ENCODE measurements at regions not wholly inside any gene's neighbourhood (a gene's known extent, or its start where the extent isn't known, plus 50 kb on each side); places are given as distances from the start of the nearest gene placed in this dataset.
"Not testable (repeated sequence)": the region's sequence is repeated elsewhere in the genome, so short reads cannot be mapped to it uniquely, and the experiment has no call there.

DNA sequence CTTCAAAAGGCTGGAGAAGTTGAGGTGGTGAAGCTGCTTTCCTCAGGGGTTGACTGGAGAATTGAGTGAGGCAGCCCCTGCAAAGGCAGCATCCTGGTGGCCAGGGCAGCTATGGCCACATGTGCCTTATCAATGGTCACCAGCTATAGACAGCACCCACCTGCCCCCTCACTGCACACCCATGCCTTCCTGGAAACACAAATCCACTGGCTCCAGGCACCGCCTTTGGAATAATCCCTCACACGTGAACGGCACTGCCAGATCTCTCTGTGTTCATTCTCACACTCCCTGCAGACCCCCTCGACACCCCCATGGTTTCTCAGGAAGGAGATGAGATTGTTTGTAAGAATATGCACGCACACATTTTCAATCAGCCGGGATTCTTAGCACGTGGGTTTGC is 1297.8 kb downstream of the TBC1D22A start:
- TF ChIP-seq, protein P1, sequence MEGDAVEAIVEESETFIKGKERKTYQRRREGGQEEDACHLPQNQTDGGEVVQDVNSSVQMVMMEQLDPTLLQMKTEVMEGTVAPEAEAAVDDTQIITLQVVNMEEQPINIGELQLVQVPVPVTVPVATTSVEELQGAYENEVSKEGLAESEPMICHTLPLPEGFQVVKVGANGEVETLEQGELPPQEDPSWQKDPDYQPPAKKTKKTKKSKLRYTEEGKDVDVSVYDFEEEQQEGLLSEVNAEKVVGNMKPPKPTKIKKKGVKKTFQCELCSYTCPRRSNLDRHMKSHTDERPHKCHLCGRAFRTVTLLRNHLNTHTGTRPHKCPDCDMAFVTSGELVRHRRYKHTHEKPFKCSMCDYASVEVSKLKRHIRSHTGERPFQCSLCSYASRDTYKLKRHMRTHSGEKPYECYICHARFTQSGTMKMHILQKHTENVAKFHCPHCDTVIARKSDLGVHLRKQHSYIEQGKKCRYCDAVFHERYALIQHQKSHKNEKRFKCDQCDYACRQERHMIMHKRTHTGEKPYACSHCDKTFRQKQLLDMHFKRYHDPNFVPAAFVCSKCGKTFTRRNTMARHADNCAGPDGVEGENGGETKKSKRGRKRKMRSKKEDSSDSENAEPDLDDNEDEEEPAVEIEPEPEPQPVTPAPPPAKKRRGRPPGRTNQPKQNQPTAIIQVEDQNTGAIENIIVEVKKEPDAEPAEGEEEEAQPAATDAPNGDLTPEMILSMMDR (IDR thresholded peaks at IDR 0.05; ENCODE audit: low read depth, low read length) = no peak
- Histone ChIP-seq H3K36me3 (no peaks in the 10 kb centered on the region), H3K27ac (no peak overlapping the region), H3K27me3 (no peaks in the 10 kb centered on the region), H3K4me3 (no peak overlapping the region), H3K9me3 (ENCODE audit: low read depth) (no peaks in the 10 kb centered on the region), H3K4me1 (ENCODE audit: low read depth) (no peaks in the 10 kb centered on the region)
- no peak for DNase-seq (ENCODE audit: low read depth in 1 of 2, low spot score in 1 of 2)

DNA sequence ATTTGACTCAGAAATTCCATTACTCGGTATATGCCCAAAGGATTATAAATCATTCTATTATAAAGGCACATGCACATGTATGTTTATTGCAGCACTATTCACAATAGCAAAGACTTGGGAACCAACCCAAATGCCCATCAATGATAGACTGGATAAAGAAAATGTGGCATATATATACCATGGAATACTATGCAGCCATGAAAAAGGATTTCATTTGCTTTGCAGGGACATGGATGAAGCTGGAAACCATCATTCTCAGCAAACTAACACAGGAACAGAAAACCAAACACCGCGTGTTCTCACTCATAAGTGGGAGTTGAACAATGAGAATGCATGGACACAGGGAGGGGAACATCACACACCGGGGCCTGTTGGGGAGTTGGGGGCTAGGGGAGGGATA is 1297.1 kb downstream of the TBC1D22A start:
- H3K9me3 ChIP-seq (ENCODE audit: low read depth); H3K36me3 ChIP-seq; H3K4me1 ChIP-seq (ENCODE audit: low read depth); H3K27ac ChIP-seq; H3K4me3 ChIP-seq; H3K27me3 ChIP-seq; DNase-seq (ENCODE audit: low read depth in 1 of 2, low spot score in 1 of 2): not testable (repeated sequence)

DNA sequence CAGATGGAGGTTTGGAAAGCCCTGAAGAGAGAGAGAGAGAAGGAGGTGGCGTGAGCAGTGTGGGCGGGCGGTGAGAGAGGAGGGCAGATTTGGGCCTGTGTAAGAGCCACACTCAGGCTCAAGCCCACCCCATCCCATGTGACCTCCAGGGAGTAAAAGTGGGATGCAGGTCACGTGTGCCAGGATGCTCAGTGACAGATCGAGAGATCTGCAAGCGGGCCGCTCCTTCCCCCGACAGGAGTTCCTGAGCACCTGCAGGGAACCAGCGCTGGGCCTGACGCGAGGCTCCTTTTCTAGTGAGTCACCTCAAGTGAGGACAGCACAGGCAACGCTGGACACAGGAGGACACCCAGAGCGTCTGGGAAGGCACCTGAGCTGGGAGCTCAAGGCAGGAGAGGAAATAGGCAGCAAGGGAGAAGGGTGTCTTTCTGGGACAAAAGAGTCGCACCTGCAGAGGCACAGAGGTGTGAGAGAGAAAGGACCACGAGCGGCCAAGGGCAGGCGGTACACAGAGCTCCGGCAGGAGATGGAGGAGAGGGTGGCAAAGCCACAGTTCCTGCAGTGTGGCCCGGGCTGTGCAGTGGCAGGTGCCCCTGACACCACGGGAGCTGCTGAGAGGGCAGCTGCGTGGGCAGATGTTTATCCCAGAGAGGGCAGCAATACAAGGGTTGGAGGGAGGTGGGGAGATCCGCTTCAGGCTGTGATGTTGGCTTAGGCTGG is 1294.8 kb downstream of the TBC1D22A start:
- no peak overlapping the region for H3K4me3 ChIP-seq
- no peaks in the 10 kb centered on the region for H3K27me3 ChIP-seq
- no peak overlapping the region for H3K27ac ChIP-seq
- no peaks in the 10 kb centered on the region for H3K36me3 ChIP-seq
- DNase-seq (ENCODE audit: low read depth in 1 of 2, low spot score in 1 of 2) = no peak
- no peaks in the 10 kb centered on the region for H3K4me1 ChIP-seq (ENCODE audit: low read depth)
- TF ChIP-seq, protein P1 (IDR thresholded peaks at IDR 0.05; ENCODE audit: low read depth, low read length) = no peak
- no peaks in the 10 kb centered on the region for H3K9me3 ChIP-seq (ENCODE audit: low read depth)

DNA sequence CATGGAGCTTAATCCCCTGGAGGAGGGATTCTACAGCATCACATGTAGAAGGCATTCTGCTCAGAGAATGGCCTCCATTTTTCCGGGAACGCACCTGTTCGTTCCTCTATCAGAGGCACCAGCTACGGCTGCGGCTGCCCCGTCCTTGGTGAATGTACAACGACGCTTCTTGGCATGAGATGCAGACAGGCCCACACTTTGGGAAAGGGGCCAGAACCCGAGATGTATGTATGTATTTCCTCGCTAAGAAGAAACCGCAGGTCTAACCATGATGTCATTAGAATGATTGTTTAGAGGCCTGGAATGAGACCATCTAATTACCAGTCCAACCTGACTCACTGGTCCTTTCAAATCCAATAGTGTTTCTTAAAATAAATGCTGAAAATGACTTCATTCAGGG is 1293.4 kb downstream of the TBC1D22A start:
- H3K27ac ChIP-seq = no peak overlapping the region
- H3K27me3 ChIP-seq = no peaks in the 10 kb centered on the region
- no peak for DNase-seq (ENCODE audit: low read depth in 1 of 2, low spot score in 1 of 2)
- H3K9me3 ChIP-seq (ENCODE audit: low read depth) = no peaks in the 10 kb centered on the region
- H3K36me3 ChIP-seq = no peaks in the 10 kb centered on the region
- no peaks in the 10 kb centered on the region for H3K4me1 ChIP-seq (ENCODE audit: low read depth)
- TF ChIP-seq, protein P1 (IDR thresholded peaks at IDR 0.05; ENCODE audit: low read depth, low read length) = no peak
- no peak overlapping the region for H3K4me3 ChIP-seq

DNA sequence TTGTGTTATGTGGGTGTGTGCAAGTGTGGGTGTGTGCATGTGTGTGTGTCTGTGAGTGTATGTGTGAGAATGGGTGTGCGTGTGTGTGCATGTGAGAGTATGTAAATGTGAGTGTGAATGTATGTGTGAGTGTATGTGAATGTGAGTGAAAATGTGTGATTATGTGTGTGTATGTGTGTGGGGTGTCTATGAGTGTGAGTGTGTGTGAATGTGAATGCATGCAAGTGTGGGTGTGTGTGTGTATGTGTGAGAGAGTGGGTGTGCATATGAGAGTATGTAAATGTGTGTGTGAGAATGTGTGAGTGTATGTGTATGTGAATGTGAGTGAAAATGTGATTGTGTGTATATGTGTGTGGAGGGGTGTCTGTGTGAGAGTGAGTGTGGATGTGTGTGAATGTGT is 1292.7 kb downstream of the TBC1D22A start:
- H3K9me3 ChIP-seq (ENCODE audit: low read depth) = no peaks in the 10 kb centered on the region
- TF ChIP-seq, protein P1 (IDR thresholded peaks at IDR 0.05; ENCODE audit: low read depth, low read length) = no peak
- no peaks in the 10 kb centered on the region for H3K36me3 ChIP-seq
- no peak overlapping the region for H3K27ac ChIP-seq
- H3K4me3 ChIP-seq = no peak overlapping the region
- no peaks in the 10 kb centered on the region for H3K4me1 ChIP-seq (ENCODE audit: low read depth)
- no peaks in the 10 kb centered on the region for H3K27me3 ChIP-seq
- no peak for DNase-seq (ENCODE audit: low read depth in 1 of 2, low spot score in 1 of 2)

DNA sequence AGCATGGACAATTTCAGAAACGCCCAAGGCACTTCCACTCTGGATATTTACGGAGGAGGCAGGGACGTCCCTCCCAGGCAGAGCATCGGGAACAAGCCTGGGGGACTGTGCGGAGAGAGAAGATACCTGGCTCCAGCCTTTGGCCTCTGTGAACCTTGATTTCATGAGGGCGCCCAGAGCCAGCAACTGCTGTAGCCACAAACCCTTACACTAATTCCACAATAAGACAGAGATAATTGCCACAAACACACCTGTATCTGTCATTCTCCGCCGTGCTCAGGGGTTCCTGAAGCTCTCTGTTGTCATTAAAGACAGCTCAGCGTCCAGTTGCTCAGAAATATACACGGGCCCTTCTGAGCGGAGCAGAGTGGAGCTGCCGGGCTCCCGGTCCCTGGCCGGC is 1292.1 kb downstream of the TBC1D22A start:
- Histone ChIP-seq H3K4me1 (ENCODE audit: low read depth) (no peaks in the 10 kb centered on the region), H3K4me3 (no peak overlapping the region), H3K27me3 (no peaks in the 10 kb centered on the region), H3K27ac (no peak overlapping the region), H3K9me3 (ENCODE audit: low read depth) (no peaks in the 10 kb centered on the region), H3K36me3 (no peaks in the 10 kb centered on the region)
- TF ChIP-seq, protein P1 (IDR thresholded peaks at IDR 0.05; ENCODE audit: low read depth, low read length) = no peak
- no peak for DNase-seq (ENCODE audit: low read depth in 1 of 2, low spot score in 1 of 2)
